ENCODE measurements at regions not wholly inside any gene's neighbourhood (a gene's known extent, or its start where the extent isn't known, plus 50 kb on each side); places are given as distances from the start of the nearest gene placed in this dataset.

GRCh38 chr16:86862595-86863280, 284.4 kb downstream of the FOXL1 start:
- no peak for TF ChIP-seq ZNF274 (IDR thresholded peaks at IDR 0.05; ENCODE audit: low read depth, low read length)
- TF ChIP-seq SUZ12 (IDR thresholded peaks at IDR 0.05; ENCODE audit: extremely low read depth, insufficient read depth, insufficient read length): no peak
- TF ChIP-seq YY1 (IDR thresholded peaks at IDR 0.05; ENCODE audit: insufficient read depth, insufficient read length): no peak
- Histone ChIP-seq H3K4me1 (ENCODE audit: insufficient read depth, insufficient read length) (peaks cover 2% of the 10 kb centered on the region), H3K9ac (ENCODE audit: insufficient read length, low read depth) (no peak overlapping the region), H3K4me3 (ENCODE audit: insufficient read length, low read depth) (no peak overlapping the region), H3K9me3 (ENCODE audit: insufficient read depth, low read length) (no peaks in the 10 kb centered on the region; the same call in 1 of the 2 replicates), H3K27me3 (ENCODE audit: insufficient read depth, insufficient read length) (peaks cover 12% of the 10 kb centered on the region), H3K36me3 (ENCODE audit: insufficient read depth, insufficient read length, low read length) (no peaks in the 10 kb centered on the region)
- DNase-seq (ENCODE audit: low read depth, low spot score): no peak

GRCh38 chr16:86863609-86864008, 285.3 kb downstream of the FOXL1 start:
- no peak for DNase-seq (ENCODE audit: low read depth, low spot score)
- Histone ChIP-seq H3K9me3 (ENCODE audit: insufficient read depth, low read length) (no peaks in the 10 kb centered on the region; the same call in 1 of the 2 replicates), H3K4me1 (ENCODE audit: insufficient read depth, insufficient read length) (peaks cover 3% of the 10 kb centered on the region), H3K27me3 (ENCODE audit: insufficient read depth, insufficient read length) (peaks cover 12% of the 10 kb centered on the region), H3K36me3 (ENCODE audit: insufficient read depth, insufficient read length, low read length) (no peaks in the 10 kb centered on the region), H3K4me3 (ENCODE audit: insufficient read length, low read depth) (no peak overlapping the region), H3K9ac (ENCODE audit: insufficient read length, low read depth) (no peak overlapping the region)
- no peak for TF ChIP-seq YY1 (IDR thresholded peaks at IDR 0.05; ENCODE audit: insufficient read depth, insufficient read length)
- TF ChIP-seq SUZ12 (IDR thresholded peaks at IDR 0.05; ENCODE audit: extremely low read depth, insufficient read depth, insufficient read length): no peak
- no peak for TF ChIP-seq ZNF274 (IDR thresholded peaks at IDR 0.05; ENCODE audit: low read depth, low read length)

GRCh38 chr16:86864586-86864985, 286.2 kb downstream of the FOXL1 start:
- Histone ChIP-seq H3K27me3 (ENCODE audit: insufficient read depth, insufficient read length) (peaks cover 12% of the 10 kb centered on the region), H3K9ac (ENCODE audit: insufficient read length, low read depth) (no peak overlapping the region), H3K9me3 (ENCODE audit: insufficient read depth, low read length) (no peaks in the 10 kb centered on the region; the same call in 1 of the 2 replicates), H3K4me1 (ENCODE audit: insufficient read depth, insufficient read length) (peaks cover 9% of the 10 kb centered on the region), H3K36me3 (ENCODE audit: insufficient read depth, insufficient read length, low read length) (no peaks in the 10 kb centered on the region), H3K4me3 (ENCODE audit: insufficient read length, low read depth) (no peak overlapping the region)
- TF ChIP-seq SUZ12 (IDR thresholded peaks at IDR 0.05; ENCODE audit: extremely low read depth, insufficient read depth, insufficient read length) (no peak), YY1 (IDR thresholded peaks at IDR 0.05; ENCODE audit: insufficient read depth, insufficient read length) (no peak), ZNF274 (IDR thresholded peaks at IDR 0.05; ENCODE audit: low read depth, low read length) (no peak)
- DNase-seq (ENCODE audit: low read depth, low spot score): no peak

- no peaks in the 10 kb centered on the region for H3K36me3 ChIP-seq (ENCODE audit: insufficient read depth, insufficient read length, low read length)
- DNase-seq (ENCODE audit: low read depth, low spot score): no peak
- peaks cover 17% of the 10 kb centered on the region for H3K27me3 ChIP-seq (ENCODE audit: insufficient read depth, insufficient read length)
- peaks cover 4% of the 10 kb centered on the region; the same call in 1 of the 2 replicates for H3K9me3 ChIP-seq (ENCODE audit: insufficient read depth, low read length)
- H3K4me3 ChIP-seq (ENCODE audit: insufficient read length, low read depth): no peak overlapping the region
- peaks cover 9% of the 10 kb centered on the region for H3K4me1 ChIP-seq (ENCODE audit: insufficient read depth, insufficient read length)
- no peak overlapping the region for H3K9ac ChIP-seq (ENCODE audit: insufficient read length, low read depth)
- no peak for TF ChIP-seq ZNF274 (IDR thresholded peaks at IDR 0.05; ENCODE audit: low read depth, low read length)
- TF ChIP-seq SUZ12 (IDR thresholded peaks at IDR 0.05; ENCODE audit: extremely low read depth, insufficient read depth, insufficient read length): no peak
- no peak for TF ChIP-seq YY1 (IDR thresholded peaks at IDR 0.05; ENCODE audit: insufficient read depth, insufficient read length)
Observed at GRCh38 chr16:86865851-86866662, 287.7 kb downstream of the FOXL1 start.

- Histone ChIP-seq H3K9ac (ENCODE audit: insufficient read length, low read depth) (no peak overlapping the region), H3K27me3 (ENCODE audit: insufficient read depth, insufficient read length) (peaks cover 17% of the 10 kb centered on the region), H3K4me3 (ENCODE audit: insufficient read length, low read depth) (no peak overlapping the region), H3K4me1 (ENCODE audit: insufficient read depth, insufficient read length) (peaks cover 9% of the 10 kb centered on the region), H3K9me3 (ENCODE audit: insufficient read depth, low read length) (peaks cover 9% of the 10 kb centered on the region; the same call in 1 of the 2 replicates), H3K36me3 (ENCODE audit: insufficient read depth, insufficient read length, low read length) (no peaks in the 10 kb centered on the region)
- DNase-seq (ENCODE audit: low read depth, low spot score): no peak
- no peak for TF ChIP-seq YY1 (IDR thresholded peaks at IDR 0.05; ENCODE audit: insufficient read depth, insufficient read length)
Observed at GRCh38 chr16:86866986-86867722, 288.8 kb downstream of the FOXL1 start.

GRCh38 chr16:86868070-86868469, 289.7 kb downstream of the FOXL1 start:
- H3K36me3 ChIP-seq (ENCODE audit: insufficient read depth, insufficient read length, low read length): no peaks in the 10 kb centered on the region
- peaks cover 18% of the 10 kb centered on the region for H3K9me3 ChIP-seq (ENCODE audit: insufficient read depth, low read length)
- H3K9ac ChIP-seq (ENCODE audit: insufficient read length, low read depth): no peak overlapping the region
- TF ChIP-seq SUZ12 (IDR thresholded peaks at IDR 0.05; ENCODE audit: extremely low read depth, insufficient read depth, insufficient read length): no peak
- TF ChIP-seq YY1 (IDR thresholded peaks at IDR 0.05; ENCODE audit: insufficient read depth, insufficient read length): no peak
- no peak for TF ChIP-seq ZNF274 (IDR thresholded peaks at IDR 0.05; ENCODE audit: low read depth, low read length)
- no peak for DNase-seq (ENCODE audit: low read depth, low spot score)
- H3K4me1 ChIP-seq (ENCODE audit: insufficient read depth, insufficient read length): peaks cover 9% of the 10 kb centered on the region
- no peak overlapping the region for H3K4me3 ChIP-seq (ENCODE audit: insufficient read length, low read depth)
- H3K27me3 ChIP-seq (ENCODE audit: insufficient read depth, insufficient read length): peaks cover 17% of the 10 kb centered on the region

GRCh38 chr16:86868786-86869185, 290.4 kb downstream of the FOXL1 start:
- Histone ChIP-seq H3K27me3 (ENCODE audit: insufficient read depth, insufficient read length) (peaks cover 10% of the 10 kb centered on the region), H3K9ac (ENCODE audit: insufficient read length, low read depth) (no peak overlapping the region), H3K4me3 (ENCODE audit: insufficient read length, low read depth) (no peak overlapping the region), H3K9me3 (ENCODE audit: insufficient read depth, low read length) (peaks cover 25% of the 10 kb centered on the region), H3K4me1 (ENCODE audit: insufficient read depth, insufficient read length) (peaks cover 9% of the 10 kb centered on the region), H3K36me3 (ENCODE audit: insufficient read depth, insufficient read length, low read length) (no peaks in the 10 kb centered on the region)
- TF ChIP-seq ZNF274 (IDR thresholded peaks at IDR 0.05; ENCODE audit: low read depth, low read length): no peak
- no peak for TF ChIP-seq SUZ12 (IDR thresholded peaks at IDR 0.05; ENCODE audit: extremely low read depth, insufficient read depth, insufficient read length)
- no peak for TF ChIP-seq YY1 (IDR thresholded peaks at IDR 0.05; ENCODE audit: insufficient read depth, insufficient read length)
- no peak for DNase-seq (ENCODE audit: low read depth, low spot score)
